ENCODE measurements at regions not wholly inside any gene's neighbourhood (a gene's known extent, or its start where the extent isn't known, plus 50 kb on each side); places are given as distances from the start of the nearest gene placed in this dataset.

DNA sequence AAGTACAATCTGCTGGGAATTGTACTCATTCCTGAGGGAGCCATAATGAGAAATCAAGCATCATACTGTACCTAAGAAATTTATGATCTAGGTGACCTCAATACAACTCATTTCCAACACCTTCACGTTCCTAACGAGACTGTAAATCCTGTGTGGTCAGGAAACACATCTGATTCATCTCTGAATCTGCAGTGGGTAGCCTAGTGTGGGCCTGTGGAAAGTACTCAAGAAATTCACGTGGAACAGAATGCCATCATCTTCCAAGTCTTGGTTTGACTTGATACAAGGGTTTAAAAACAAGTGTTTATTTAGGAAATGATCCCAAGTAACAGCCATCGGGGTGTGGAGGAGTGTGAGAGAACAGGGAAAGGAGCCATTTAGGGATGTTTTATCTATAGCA is 568.9 kb downstream of the EDEM1 start:
- TF ChIP-seq, protein P1, sequence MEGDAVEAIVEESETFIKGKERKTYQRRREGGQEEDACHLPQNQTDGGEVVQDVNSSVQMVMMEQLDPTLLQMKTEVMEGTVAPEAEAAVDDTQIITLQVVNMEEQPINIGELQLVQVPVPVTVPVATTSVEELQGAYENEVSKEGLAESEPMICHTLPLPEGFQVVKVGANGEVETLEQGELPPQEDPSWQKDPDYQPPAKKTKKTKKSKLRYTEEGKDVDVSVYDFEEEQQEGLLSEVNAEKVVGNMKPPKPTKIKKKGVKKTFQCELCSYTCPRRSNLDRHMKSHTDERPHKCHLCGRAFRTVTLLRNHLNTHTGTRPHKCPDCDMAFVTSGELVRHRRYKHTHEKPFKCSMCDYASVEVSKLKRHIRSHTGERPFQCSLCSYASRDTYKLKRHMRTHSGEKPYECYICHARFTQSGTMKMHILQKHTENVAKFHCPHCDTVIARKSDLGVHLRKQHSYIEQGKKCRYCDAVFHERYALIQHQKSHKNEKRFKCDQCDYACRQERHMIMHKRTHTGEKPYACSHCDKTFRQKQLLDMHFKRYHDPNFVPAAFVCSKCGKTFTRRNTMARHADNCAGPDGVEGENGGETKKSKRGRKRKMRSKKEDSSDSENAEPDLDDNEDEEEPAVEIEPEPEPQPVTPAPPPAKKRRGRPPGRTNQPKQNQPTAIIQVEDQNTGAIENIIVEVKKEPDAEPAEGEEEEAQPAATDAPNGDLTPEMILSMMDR (IDR thresholded peaks at IDR 0.05): no peak
- TF ChIP-seq EP300 (IDR thresholded peaks at IDR 0.05) (no peak), POLR2A (IDR thresholded peaks at IDR 0.05) (no peak)
- Histone ChIP-seq H3K4me3 (no peak overlapping the region), H3K9me3 (no peaks in the 10 kb centered on the region), H3K27me3 (no peaks in the 10 kb centered on the region), H3K36me3 (no peaks in the 10 kb centered on the region), H3K4me1 (ENCODE audit: insufficient read depth) (no peaks in the 10 kb centered on the region), H3K27ac (no peak overlapping the region)
- intact Hi-C loops (cut with DNase I): no loop called here
- DNase-seq: no peak
- 37 to 58% (median 45%) methylated on average over 4 of the region's 4 CpGs for WGBS, 3 donors

DNA sequence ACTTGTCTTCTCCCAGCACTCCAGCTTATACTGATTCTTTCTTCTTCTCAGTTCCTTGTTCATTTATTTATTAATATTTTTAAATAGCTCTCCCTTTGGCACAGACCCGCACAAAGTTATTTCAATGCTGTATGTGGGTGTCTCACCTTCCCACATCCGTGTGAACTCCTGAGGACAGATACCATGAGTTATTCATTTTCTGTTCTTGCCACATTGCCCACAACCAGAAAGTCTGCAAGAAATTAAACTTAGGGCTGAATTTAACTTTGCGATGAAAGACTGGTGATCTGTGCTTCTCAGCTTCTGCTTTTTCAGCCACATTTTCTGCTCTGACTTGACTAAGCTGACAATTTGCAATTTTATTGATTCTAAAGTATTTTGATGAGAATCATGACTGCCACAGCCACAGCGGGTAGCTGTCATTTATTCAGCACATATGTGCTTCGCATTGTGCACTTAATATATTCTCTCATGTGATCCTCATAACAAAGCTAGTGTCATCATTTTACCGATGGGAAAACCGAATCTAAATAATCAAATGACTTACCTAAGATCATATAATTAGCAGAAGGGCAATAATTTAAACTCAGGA is 569.8 kb downstream of the EDEM1 start:
- Histone ChIP-seq H3K4me1 (ENCODE audit: insufficient read depth) (no peaks in the 10 kb centered on the region), H3K27me3 (no peaks in the 10 kb centered on the region), H3K27ac (no peak overlapping the region), H3K9me3 (no peaks in the 10 kb centered on the region), H3K36me3 (no peaks in the 10 kb centered on the region), H3K4me3 (no peak overlapping the region)
- WGBS, 3 donors: 87 to 93% (median 89%) methylated on average over 7 of the region's 7 CpGs
- intact Hi-C loops (cut with DNase I): no loop called here
- TF ChIP-seq, protein P1 (IDR thresholded peaks at IDR 0.05): no peak
- DNase-seq: no peak

DNA sequence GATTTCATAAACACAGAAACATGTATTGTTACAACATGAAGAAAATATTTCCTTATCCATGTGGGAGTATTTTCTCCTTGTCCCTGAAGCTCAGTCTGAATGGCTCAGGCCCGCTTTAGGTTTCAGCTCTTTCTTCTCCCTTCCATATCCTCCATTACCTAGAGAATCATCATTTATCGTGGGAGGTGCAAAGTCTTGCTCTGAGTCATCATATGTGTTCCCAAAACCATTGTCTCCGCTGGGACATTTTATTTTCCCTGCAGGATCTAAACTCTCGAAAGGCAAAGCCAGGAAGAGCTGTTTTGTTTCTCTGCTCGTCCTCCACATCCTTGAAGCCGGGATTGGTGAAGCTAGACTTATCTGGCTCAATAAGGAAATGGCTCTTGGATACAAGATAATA is 571.2 kb downstream of the EDEM1 start:
- no peak for TF ChIP-seq EP300 (IDR thresholded peaks at IDR 0.05)
- TF ChIP-seq, protein P1 (IDR thresholded peaks at IDR 0.05): no peak
- TF ChIP-seq POLR2A (IDR thresholded peaks at IDR 0.05): no peak
- intact Hi-C loops (cut with DNase I): no loop called here
- no peak overlapping the region for H3K4me3 ChIP-seq
- H3K9me3 ChIP-seq: no peaks in the 10 kb centered on the region
- no peaks in the 10 kb centered on the region for H3K36me3 ChIP-seq
- H3K27ac ChIP-seq: no peak overlapping the region
- H3K27me3 ChIP-seq: no peaks in the 10 kb centered on the region
- WGBS, 3 donors: 11 to 30% (median 13%) methylated on average over 6 of the region's 6 CpGs
- no peaks in the 10 kb centered on the region for H3K4me1 ChIP-seq (ENCODE audit: insufficient read depth)
- DNase-seq: no peak

DNA sequence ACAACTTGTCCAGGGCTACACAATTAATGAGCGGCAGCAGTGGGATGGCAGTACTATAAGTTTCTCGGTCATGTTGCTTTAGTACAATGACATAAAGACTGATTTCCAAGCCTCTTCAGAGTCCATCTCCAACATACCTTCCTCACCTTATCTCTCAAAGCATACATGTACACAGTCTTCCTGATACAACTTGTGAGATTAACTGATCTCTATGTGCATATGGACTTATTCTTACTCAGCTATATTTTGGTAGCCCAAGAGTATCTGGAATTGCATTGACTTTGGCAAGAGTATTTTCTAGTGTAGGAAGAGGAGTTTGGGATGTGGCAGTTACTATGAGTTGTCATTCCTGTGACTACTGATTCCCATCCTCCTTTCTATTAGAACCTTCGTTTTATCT is 575.0 kb downstream of the EDEM1 start:
- 93 to 94% (median 93%) methylated on average over 3 of the region's 3 CpGs for WGBS, 3 donors
- no peak overlapping the region for H3K4me3 ChIP-seq
- intact Hi-C loops (cut with DNase I): no loop called here
- no peaks in the 10 kb centered on the region for H3K9me3 ChIP-seq
- TF ChIP-seq, protein P1 (IDR thresholded peaks at IDR 0.05): no peak
- no peak for TF ChIP-seq POLR2A (IDR thresholded peaks at IDR 0.05)
- DNase-seq: no peak
- no peaks in the 10 kb centered on the region for H3K27me3 ChIP-seq
- no peaks in the 10 kb centered on the region for H3K4me1 ChIP-seq (ENCODE audit: insufficient read depth)
- H3K27ac ChIP-seq: no peak overlapping the region
- H3K36me3 ChIP-seq: no peaks in the 10 kb centered on the region
